Spleen (tissue), 11 donors: ENCODE measurements at regions not wholly inside any gene's neighbourhood (a gene's known extent, or its start where the extent isn't known, plus 50 kb on each side); places are given as distances from the start of the nearest gene placed in this dataset.

Experiments used
- DNase-seq: peaks from one replicate; pipeline ENCODE4 v3.0.0-alpha.2; 2020
- H3K27ac ChIP-seq, 8 donors: fragments of 200-600 bp; sonication (generic) in 7 of 8; 1 replicate in 4 of 8; 2 replicates in 4 of 8; pipeline versions ENCODE4 v1.5.0 to v1.8.0; 2016 to 2021; ENCODE audit warnings: inconsistent platforms in 4 of 8, mild to moderate bottlenecking in 4 of 8, moderate library complexity in 1 of 8
- H3K27me3 ChIP-seq, 7 donors: fragments of 200-600 bp; sonication (generic) in 6 of 7; replicated peaks in 1 of 7; 1 replicate in 4 of 7; 2 replicates in 3 of 7; pipeline versions ENCODE4 v1.5.0 to v1.8.0; 2016 to 2021; ENCODE audit warnings: inconsistent platforms in 3 of 7, mild to moderate bottlenecking in 1 of 7
- H3K36me3 ChIP-seq, 6 donors: fragments of 200-600 bp; sonication (generic) in 5 of 6; 1 replicate in 4 of 6; 2 replicates in 2 of 6; pipeline versions ENCODE4 v1.5.0 to v1.8.0; 2016 to 2021; ENCODE audit warnings: inconsistent platforms in 2 of 6
- H3K4me1 ChIP-seq, 6 donors: fragments of 200-600 bp; sonication (generic) in 5 of 6; 1 replicate in 3 of 6; 2 replicates in 3 of 6; pipeline versions ENCODE4 v1.5.0 to v1.8.0; 2016 to 2021; ENCODE audit warnings: inconsistent platforms in 3 of 6
- H3K4me3 ChIP-seq, 8 donors: fragments of 200-600 bp; sonication (generic) in 7 of 8; 1 replicate in 4 of 8; 2 replicates in 4 of 8; pipeline versions ENCODE4 v1.5.0 to v1.8.0; 2016 to 2021; ENCODE audit warnings: inconsistent platforms in 4 of 8, mild to moderate bottlenecking in 4 of 8, moderate library complexity in 2 of 8
- H3K9me3 ChIP-seq, 8 donors: fragments of 200-600 bp; sonication (generic) in 7 of 8; 1 replicate in 4 of 8; 2 replicates in 4 of 8; pipeline versions ENCODE4 v1.5.0 to v1.8.0; 2016 to 2021; ENCODE audit warnings: inconsistent platforms in 4 of 8
- CTCF ChIP-seq, 11 experiments: fragments of 200-600 bp in 7 of 11; fragments of 450-650 bp in 4 of 11; sonication (generic) in 4 of 11; IDR thresholded peaks in 8 of 11; conservative IDR thresholded peaks in 3 of 11; 1 replicate in 7 of 11; 2 replicates in 4 of 11; pipeline versions ENCODE4 v1.4.0 to v1.8.0; 2016 to 2021; ENCODE audit warnings: antibody characterized with exemption in 11 of 11, inconsistent platforms in 4 of 11, mild to moderate bottlenecking in 1 of 11
- POLR2A ChIP-seq, 3 donors: fragments of 450-650 bp; IDR thresholded peaks; one replicate each; pipeline ENCODE4 v1.5.1; 2017; ENCODE audit warnings: antibody characterized with exemption in 3 of 3, mild to moderate bottlenecking in 1 of 3
- POLR2AphosphoS5 ChIP-seq, 3 donors: sonication (generic); formaldehyde crosslinking; IDR thresholded peaks; one replicate each; pipeline ENCODE4 v1.5.1; 2017; ENCODE audit warnings: antibody characterized with exemption in 3 of 3
- WGBS, 5 donors: extraction: QIAGEN DNeasy Blood & Tissue Kit in 3 of 5; methylation state at CpG; one replicate each; pipeline versions ENCODE4 v1.1.5 to v1.1.7; 2013 to 2018; 5-methylcytosine and 5-hydroxymethylcytosine counted together
- intact Hi-C: fragments of 100-400 bp; cut with DNase I; formaldehyde crosslinking; loops from one replicate; pipeline ENCODE4 v1.15.0; 2023; ENCODE audit warnings: low total_unique reads
- donor health status: healthy with polysubstance abuse.
- donor health status: DM: no; HTN: no; CAD: no; lungs with moderate emphysema.
- donor health status: DM: no; HTN: no; CAD: no.
- donor health status: Bipolar disorder and iron deficiency.
- donor health status: healthy.
- donor health status: DM: no; HTN: no; CAD: no.
- donor health status: DM: yes; HTN: yes; CAD: no.

- DNase-seq: no peak
- Histone ChIP-seq H3K27ac (no peak overlapping the region), H3K36me3 (no peaks in the 10 kb centered on the region), H3K27me3 (no peaks in the 10 kb centered on the region), H3K9me3 (no peaks in the 10 kb centered on the region), H3K4me3 (no peak overlapping the region), H3K4me1 (no peaks in the 10 kb centered on the region)
- 45 to 74% (median 55%) methylated on average over 3 of the region's 3 CpGs for WGBS, 5 donors
- intact Hi-C loops: no loop called here
- TF ChIP-seq POLR2AphosphoS5 (IDR thresholded peaks at IDR 0.05) (no peak), POLR2A (IDR thresholded peaks at IDR 0.05) (no peak), CTCF (IDR thresholded peaks at IDR 0.05 in 8 of 11, conservative IDR thresholded peaks at IDR 0.05 in 3 of 11) (no peak)
These were observed 1682.4 kb downstream of the LRRC4C start for GRCh38 chr11:39777035-39777434.

GRCh38 chr11:39772525-39773137, 1686.8 kb downstream of the LRRC4C start:
- no peaks in the 10 kb centered on the region for H3K27me3 ChIP-seq
- H3K9me3 ChIP-seq: no peaks in the 10 kb centered on the region
- intact Hi-C loops: no loop called here
- no peaks in the 10 kb centered on the region for H3K36me3 ChIP-seq
- H3K4me1 ChIP-seq: no peaks in the 10 kb centered on the region
- DNase-seq: no peak
- no peak overlapping the region for H3K4me3 ChIP-seq
- 53 to 70% (median 61%) methylated on average over 1 of the region's 1 CpG for WGBS, 5 donors
- no peak for TF ChIP-seq POLR2AphosphoS5 (IDR thresholded peaks at IDR 0.05)
- TF ChIP-seq POLR2A (IDR thresholded peaks at IDR 0.05): no peak
- no peak for TF ChIP-seq CTCF (IDR thresholded peaks at IDR 0.05 in 8 of 11, conservative IDR thresholded peaks at IDR 0.05 in 3 of 11)
- no peak overlapping the region for H3K27ac ChIP-seq

GRCh38 chr11:39768214-39768613, 1691.2 kb downstream of the LRRC4C start:
- no peak for TF ChIP-seq POLR2A (IDR thresholded peaks at IDR 0.05)
- no peak for TF ChIP-seq POLR2AphosphoS5 (IDR thresholded peaks at IDR 0.05)
- no peak for TF ChIP-seq CTCF (IDR thresholded peaks at IDR 0.05 in 8 of 11, conservative IDR thresholded peaks at IDR 0.05 in 3 of 11)
- intact Hi-C loops: no loop called here
- Histone ChIP-seq H3K9me3 (peaks cover 0 to 5% (median 0%) of the 10 kb centered on the region in 8 donors), H3K4me1 (no peaks in the 10 kb centered on the region), H3K27me3 (no peaks in the 10 kb centered on the region), H3K4me3 (no peak overlapping the region), H3K36me3 (no peaks in the 10 kb centered on the region), H3K27ac (no peak overlapping the region)
- no peak for DNase-seq
- 60 to 81% (median 76%) methylated on average over 1 of the region's 1 CpG for WGBS, 5 donors

- Histone ChIP-seq H3K9me3 (peaks cover 0 to 13% (median 0%) of the 10 kb centered on the region in 8 donors), H3K4me3 (no peak overlapping the region), H3K4me1 (no peaks in the 10 kb centered on the region), H3K27me3 (no peaks in the 10 kb centered on the region), H3K36me3 (no peaks in the 10 kb centered on the region), H3K27ac (no peak overlapping the region)
- TF ChIP-seq POLR2AphosphoS5 (IDR thresholded peaks at IDR 0.05) (no peak), POLR2A (IDR thresholded peaks at IDR 0.05) (no peak), CTCF (IDR thresholded peaks at IDR 0.05 in 8 of 11, conservative IDR thresholded peaks at IDR 0.05 in 3 of 11) (no peak)
- intact Hi-C loops: no loop called here
- DNase-seq: no peak
- 88 to 94% (median 92%) methylated on average over 6 of the region's 6 CpGs for WGBS, 5 donors
These were observed 1714.1 kb downstream of the LRRC4C start for GRCh38 chr11:39745401-39745800.
